ENCODE measurements at regions not wholly inside any gene's neighbourhood (a gene's known extent, or its start where the extent isn't known, plus 50 kb on each side); places are given as distances from the start of the nearest gene placed in this dataset.
"Not testable (repeated sequence)": the region's sequence is repeated elsewhere in the genome, so short reads cannot be mapped to it uniquely, and the experiment has no call there.

DNA sequence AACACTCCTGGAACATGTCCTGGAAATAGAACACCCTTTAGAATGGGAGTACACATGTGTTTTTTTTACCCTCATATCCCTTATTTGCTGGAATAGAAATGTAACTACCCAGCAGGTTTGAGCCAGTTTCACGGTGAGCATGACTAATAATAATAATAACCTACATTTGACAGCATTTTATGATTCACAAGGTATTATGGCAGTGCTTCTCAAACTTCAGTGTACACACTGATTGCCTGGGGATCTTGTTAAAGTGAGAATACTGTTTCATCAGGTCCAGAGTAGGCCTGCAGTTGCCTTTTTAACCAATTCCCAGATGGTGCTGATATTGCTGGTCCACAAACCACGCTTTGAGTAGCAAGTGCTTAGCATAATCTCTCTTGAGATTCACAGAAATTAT is 63.9 kb downstream of the NFKBIZ start:
- no peak for DNase-seq

DNA sequence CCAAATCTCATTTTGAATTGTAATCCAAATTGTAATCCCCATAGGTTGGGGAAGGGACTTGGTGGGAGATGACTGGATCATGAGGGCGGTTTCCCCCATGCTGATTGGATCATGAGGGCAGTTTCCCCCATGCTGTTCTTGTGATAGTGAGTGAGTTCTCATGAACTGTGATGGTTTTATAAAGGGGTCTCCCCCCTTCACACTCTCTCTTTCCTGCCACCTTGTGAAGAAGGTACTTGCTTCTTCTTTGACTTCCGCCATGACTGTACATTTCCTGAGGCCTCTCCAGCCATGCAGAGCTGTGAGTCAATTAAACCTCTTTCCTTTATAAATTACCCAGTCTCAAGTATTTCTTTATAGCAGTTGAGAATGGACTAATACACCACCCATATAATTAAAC is 68.4 kb downstream of the NFKBIZ start:
- DNase-seq: not testable (repeated sequence)

DNA sequence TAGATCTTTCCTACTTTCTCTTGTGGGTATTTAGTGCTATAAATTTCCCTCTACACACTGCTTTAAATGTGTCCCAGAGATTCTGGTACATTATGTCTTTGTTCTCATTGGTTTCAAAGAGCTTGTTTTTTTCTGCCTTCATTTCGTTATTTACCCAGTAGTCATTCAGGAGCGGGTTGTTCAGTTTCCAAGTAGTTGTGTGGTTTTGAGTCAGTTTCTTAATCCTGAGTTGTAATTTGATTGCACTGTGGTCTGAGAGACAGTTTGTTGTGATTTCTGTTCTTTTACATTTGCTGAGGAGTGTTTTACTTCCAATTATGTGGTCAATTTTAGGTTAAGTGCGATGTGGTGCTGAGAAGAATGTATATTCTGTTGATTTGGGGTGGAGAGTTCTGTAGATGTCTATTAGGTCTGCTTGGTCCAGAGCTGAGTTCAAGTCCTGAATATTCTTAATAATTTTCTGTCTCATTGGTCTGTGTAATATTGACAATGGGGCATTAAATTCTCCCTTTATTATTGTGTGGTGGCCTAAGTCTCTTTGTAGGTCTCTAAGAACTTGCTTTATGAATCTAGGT is 72.9 kb downstream of the NFKBIZ start:
- peak; percentile 81 for DNase-seq

DNA sequence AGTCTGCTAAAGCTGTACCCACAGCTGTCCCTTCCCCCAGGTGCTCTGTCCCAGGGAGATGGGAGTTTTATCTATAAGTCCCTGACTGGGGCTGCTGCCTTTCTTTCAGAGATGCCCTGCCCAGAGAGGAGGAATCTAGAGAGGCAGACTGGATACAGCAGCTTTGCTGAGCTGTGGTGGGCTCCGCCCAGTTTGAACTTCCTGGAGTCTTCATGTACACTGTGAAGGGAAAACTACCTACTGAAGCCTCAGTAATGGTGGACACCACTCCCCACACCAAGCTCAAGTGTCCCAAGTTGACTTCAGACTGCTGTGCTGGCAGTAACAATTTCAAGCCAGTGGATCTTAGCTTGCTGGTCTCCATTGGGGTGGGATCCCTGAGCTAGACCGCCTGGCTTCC is 75.3 kb downstream of the NFKBIZ start:
- not testable (repeated sequence) for DNase-seq

DNA sequence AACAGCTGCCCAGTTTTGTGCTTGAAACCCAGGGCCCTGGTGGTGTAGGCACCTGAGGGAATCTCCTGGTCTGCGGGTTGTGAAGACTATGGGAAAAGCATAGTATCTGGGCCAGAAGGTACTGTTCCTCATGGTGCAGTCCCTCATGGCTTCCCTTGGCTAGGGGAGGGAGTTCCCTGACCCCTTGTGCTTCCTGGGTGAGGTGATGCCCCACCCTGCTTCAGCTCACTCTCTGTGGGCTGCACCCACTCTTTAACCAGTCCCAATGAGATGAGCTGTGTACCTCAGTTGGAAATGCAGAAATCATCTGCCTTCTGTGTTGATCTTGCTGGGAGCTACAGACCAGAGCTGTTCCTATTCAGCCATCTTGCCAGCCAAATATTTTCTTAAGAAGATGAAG is 75.8 kb downstream of the NFKBIZ start:
- DNase-seq: not testable (repeated sequence)

DNA sequence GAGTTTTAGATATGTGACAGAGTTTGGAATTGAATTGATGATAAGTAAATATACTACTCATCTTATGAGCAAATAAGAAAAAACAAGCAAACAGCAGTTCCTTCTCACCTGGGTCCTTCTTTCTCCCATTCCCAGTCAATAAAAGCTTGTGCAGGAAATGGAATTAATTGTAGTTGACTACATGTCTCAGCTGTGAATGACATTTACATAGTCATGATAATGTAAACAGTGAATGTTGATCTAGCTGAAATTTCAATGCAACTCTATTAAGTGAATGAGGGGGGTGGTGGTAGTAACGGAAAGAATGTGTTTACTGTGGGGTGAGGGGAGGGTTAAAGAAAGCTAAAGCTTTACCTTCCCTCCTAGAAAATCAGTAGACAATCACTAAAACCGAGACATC is 76.2 kb downstream of the NFKBIZ start:
- no peak for DNase-seq

DNA sequence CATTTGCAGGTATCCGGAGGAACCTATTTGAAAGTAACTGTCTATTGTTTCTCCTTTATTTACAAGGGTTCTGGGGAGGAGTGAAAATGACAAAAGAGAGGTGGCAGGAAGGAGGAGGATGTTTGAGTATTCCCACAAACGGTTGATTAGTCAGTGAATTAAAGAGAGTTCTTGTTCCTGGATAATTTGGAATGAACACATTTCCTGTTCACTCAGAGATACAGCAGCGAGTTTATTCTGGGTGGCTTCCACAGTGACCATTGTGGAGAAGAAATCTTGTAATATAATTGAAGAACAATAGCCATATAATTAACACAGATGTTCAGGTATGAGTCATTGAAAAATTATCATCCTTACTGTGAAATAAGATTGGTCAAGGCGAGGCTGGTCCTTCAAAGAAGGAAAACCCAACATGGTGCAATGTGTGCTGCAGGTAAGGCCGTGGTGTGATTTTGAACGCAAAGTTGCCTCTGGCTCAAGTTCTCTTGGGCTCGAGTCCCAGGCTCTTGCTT is 77.3 kb downstream of the NFKBIZ start:
- no peak for DNase-seq

DNA sequence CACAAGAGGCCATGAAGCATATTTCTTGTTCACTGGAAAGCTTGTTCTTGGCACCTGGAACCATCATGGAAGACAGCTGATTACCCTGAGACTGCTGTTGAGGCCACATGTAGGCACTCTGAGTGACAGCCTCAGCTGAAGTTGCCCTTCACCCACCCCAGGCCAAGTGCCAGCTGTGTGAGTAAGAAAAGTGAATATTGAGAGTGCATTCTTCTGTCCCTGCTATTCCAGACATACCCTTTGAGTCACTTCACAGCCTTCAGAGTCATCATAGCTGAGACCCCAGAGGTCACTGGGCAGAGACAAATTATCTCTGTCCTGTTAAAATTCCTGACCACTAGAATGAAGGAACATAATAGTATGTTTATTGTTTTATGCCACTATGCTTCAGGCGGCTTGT is 79.6 kb downstream of the NFKBIZ start:
- no peak for DNase-seq

DNA sequence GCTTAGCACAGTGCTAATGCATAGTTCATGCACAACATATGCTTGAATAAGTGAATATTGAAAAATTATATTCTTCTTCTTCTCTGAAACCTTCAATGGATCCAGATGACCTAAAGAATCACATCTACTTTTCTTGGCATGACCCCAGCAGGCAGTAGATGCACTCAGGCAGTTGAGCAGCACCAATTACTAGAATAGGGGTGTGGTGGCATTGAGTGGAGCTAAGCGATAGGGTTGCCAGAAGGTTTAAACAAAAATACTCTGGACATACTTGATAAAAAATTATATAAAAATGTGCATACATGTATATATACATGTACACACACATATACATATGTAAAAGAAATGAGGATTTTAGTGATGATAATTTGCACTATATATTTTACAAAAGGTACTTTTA is 81.8 kb downstream of the NFKBIZ start:
- no peak for DNase-seq

DNA sequence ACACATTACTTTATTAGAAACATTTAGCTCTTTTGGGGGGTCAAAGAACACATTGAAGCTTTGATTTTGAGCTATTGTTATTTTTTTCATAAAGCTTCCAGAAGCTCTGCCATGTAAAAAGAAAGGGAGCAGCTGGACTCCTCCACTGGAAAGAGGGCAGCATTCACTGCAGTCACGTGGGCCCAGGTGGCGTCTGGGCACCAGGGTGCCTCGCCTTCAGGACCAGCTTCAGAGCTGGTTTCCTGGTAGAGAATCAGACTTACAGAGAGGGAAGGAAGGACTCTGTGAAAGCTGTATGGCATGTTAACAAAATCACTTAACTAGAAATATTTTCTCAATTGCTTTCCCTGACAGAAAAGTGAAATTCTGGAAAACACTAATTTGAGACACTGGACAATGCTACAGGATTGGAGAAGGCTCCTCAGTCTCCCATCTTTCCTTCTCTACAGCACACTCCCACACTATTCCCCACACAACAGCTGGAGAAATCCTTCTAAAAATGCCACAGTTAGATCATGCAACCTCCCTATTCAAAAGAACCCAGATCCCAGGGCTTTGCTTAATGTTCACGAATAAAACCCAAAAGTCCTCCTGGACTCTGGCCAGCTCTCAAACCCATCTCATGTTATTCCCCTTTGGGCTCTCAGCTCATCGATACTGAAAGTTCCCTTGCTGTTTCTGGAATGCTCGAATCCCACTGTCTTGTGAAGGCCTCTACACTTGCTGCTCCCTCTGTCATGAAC is 83.2 kb downstream of the NFKBIZ start:
- no peak for DNase-seq

DNA sequence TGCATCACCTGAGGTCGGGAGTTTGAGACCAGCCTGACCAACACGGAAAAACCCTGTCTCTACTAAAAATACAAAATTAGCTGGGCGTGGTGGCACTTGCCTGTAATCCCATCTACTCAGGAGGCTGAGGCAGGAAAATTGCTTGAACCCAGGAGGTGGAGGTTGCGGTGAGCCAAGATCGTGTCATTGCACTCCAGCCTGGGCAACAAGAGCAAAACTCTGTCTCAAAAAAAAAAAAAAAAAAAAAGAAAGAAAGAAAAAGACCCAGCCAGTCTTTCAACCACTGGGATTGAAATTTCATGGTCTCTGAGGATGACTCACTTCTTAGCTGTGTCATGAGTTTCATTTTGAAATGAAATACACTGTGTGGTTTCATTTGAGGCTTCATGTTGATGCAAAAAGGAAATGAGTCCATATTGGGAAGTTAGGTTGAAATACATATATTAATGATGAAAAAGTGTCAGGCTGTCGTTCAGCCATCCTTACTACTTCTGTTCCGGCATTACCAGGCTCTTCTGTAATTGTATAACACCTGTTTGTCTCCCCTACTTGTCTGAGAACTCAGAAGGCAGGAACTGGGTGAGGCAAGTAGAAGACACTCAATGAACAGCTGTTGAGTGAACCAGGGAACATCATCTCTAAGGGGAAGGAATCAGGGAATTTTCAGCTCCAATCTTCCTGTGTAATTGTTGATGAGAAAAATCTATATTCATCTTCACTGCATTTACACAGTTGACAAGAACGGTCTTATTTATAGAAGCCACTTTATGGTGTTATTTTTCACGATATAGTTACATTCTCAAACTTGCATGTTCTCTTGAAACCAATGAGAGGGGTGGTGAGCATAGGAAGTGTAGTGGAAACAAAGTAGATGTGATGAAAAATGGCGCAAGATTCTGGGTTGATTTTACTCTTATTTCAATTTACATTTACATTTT is 87.4 kb downstream of the NFKBIZ start:
- peak; percentile 91 for DNase-seq

DNA sequence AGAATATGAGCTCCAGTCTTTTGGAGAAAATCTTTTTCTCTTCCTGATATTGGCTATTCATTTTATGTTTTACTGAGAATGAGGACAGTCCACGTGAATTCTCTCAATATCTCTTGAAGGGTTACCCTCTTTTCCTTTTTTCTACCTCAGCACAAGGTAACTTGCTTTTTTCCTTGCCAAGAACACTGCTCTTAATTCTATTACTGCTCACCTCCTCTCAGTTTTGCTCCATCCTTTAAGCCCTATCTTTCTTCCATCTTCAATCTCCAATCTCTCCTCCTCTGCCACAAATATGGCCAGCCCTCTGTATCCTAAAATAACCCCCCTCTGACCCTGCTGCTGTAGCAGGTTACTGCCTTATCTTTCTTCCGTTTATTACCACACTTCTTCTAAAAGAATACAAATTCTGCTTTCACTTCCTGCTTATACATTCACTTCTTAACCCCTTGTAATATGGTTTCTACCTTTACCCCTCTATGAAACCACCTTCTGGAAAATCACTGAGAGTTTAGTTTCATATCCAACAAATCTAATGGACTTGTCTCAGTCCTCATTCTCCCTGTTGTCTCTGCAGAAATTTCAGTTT is 89.0 kb downstream of the NFKBIZ start:
- DNase-seq: peak; percentile 39

DNA sequence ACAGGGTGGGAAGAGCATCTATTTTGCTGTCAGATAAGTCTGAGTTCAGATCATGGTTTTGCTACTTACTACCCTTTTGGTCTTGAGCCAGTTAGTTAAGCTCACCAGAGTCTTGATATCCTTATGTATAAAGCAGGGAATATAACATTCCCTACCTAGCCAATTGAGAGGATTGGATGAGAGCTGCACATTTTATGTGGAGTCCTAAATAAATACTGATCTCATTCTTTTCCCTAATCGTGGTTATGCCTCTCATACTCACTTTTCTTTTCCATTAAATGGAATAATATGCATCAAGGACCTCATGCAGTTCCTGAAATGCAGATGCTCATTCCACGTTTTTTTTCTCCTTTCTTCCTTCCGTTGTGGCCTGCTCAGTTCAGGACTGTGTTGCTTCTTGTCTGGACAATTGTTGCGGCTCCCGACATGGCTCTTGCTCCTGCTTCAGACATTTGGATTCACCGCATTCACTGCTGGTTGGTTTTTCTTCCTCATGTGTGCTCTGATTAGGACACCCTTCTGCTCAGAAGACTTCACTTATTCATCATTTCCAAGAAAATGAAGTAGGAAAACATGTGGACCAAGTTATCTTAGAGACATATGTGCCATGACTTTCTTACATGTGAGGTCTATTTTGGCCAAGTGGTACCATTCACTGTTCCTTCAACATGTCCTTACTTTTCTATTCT is 90.2 kb downstream of the NFKBIZ start:
- DNase-seq: no peak

DNA sequence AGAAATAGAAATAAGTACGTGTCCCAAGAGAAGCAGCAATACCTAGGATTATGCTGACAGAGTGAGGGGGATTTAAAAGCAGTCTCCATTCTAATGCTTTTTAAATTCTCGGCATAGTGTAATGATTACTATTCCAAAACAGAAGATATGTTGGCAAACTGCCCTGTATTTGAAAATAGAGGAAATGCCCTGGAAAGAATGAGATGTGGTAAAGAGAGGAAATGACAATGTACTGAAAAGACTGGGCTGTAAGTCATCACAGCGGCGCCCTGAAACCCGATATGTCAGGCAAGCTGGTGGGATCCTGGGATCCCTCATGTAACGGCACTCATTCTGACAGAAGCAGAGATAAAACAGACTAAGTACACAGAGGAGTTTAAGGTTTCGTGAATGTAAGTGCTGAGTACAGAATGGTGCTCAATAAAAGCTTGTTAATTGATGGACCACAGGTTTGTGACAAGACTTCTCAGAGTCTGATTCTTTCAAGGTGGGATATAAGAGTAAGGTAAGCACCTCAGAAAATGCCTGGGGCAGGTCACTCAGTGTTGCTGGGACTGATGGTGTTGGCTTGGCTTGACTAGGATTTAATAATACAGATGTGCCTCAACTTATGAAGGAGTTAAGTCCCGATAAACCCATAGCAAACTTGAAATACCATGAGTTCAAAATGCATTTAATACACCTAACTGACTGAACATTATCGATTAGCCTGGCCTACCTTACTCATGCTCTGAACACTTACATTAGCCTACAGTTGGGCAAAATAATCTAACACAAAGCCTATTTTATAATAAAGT is 91.4 kb downstream of the NFKBIZ start:
- no peak for DNase-seq

DNA sequence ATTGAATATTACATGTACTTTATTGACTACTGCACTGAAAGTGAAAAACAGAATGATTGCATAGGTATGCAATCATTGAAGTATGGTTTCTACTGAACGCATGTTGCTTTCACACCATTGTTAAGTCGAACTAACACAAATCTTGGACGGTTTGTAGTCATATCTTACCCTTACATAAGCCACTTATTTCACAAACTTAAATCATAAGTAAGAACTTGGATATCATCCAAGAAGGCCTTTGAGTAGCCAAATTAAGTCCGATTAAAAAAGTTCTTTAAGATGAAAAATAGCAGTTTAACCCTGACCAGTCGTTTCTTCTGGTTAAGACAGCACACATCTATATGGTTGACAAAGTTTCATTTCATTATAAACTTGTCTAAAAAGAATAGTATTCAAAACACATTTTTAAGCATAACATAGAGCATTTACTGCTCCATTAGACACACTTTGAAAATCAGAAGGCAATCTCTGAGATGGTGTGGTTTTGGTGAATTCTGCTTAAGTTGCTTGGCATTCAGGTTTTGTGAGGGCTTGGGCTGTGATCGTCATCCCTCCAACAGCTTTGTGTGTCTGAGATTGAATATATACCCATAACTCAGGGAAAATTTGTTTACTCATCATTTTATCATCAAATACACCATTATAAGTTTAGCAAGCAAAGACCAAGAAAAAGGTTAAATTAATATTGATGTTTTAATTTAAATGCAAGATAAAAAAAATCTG is 92.2 kb downstream of the NFKBIZ start:
- DNase-seq: no peak

DNA sequence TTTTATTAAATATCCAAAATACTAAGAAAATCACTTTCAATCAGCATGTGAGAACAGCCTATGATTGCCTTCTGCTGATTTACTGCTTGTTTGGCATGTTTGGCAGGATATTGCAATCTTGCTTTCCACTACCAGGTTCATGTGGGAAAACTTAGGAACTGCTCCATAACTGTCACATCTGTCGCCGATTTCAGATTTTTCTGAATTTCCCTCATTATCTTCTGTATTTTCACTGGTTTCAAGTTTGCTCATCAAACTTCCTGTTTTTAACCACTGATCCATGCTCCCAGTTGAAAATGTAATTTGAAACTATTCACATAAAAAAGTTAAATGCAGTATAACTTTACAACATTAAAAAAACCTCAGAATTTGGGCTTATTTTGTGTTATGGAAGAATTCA is 93.0 kb downstream of the NFKBIZ start:
- DNase-seq: no peak

DNA sequence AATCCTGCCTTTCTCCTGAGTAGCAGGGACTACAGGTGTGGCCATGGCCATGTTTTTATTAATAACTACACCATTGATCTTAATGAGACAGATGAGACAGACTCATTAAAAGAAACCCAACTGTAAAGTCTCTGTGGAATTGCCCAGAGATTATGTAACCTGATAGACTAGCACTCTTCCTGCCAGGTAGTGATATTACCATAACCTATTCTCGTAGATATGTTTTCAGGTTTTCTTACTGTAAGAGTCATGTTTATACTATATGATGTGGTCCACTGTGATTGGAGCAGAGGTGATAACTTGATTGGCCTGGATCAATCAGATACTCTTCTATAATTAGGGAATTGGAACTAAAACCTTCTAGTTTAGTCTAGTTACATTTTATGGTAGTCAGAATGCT is 93.7 kb downstream of the NFKBIZ start:
- peak; percentile 34 for DNase-seq

DNA sequence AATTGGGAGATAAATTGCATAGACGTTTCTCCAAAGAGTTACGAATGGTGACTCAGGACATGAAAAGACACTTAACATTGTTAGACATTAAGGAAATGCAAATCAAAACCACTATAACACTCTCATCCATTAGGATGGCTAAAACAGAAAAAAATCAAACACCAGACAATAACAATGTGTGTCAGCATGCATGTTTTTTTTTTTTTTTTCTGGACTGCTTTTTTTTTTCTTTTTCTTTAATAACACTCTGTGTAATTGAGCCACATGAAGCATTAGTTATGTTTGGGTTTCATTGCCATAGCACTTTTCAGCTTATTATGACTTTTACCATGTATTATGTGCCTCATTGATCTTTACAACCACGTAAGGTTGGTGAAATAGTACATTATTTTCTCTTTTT is 95.0 kb downstream of the NFKBIZ start:
- no peak for DNase-seq

DNA sequence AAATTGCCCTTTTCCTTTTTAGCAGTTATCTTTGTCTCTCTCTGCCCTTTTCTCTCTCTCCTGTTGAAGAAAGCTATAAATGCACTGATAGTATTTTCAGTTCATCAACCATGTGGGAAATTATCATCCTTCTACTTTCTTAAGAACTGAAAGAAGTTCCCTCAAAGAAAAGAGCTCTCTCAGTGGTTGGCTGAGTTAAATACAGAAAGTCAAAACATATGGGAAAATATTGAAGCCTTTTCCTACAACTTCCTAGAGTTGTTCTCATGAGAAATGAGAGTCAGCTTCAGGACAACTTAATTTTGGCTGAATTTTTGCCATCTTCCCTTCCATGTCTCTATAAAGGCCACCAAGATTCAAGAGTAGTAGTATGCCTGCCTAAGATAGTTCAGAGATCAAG is 96.7 kb downstream of the NFKBIZ start:
- no peak for DNase-seq

DNA sequence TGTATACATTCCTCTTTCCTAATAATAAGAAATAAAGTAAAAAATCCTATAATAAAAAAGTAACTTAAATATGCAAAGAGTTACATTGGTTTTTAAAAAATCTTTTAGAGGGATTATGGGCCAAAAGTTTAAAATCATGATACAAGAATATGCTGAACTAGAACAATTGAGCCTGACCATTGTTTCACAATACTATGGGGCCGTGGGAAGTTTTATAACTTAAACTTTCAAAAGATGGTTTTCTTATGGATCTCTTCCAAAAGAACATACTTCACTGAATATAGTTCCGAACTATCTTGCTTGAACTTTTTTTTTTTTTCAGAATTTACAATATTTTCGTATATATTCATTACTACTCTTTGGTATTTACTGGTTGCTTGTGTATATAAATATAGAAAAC is 97.6 kb downstream of the NFKBIZ start:
- DNase-seq: no peak

DNA sequence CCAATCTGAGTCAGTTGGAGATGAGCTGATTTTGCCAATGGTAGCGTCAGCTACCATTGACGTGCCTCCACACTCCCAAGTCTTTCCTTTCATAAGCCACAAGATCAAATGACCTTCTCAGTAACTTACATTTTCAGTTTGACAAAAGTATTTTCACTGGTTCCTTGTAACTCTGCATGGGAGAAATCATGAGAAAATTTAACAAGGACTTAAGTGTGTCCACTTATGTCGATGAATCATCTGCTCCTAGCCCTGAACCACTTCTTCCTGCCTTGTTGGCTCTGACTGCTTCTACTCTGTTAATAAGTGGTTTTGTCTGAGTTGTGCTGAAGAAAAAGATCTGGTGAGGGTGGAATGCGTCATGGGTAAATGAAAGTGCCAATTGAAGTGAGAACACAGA is 101.2 kb downstream of the NFKBIZ start:
- peak; percentile 56 for DNase-seq
